Hepatic stellate cell (primary cell): ENCODE measurements at regions not wholly inside any gene's neighbourhood (a gene's known extent, or its start where the extent isn't known, plus 50 kb on each side); places are given as distances from the start of the nearest gene placed in this dataset.

Experiments
- DNase-seq: peaks from one replicate; pipeline ENCODE4 v3.0.0; 2011; ENCODE audit warnings: low spot score

DNA sequence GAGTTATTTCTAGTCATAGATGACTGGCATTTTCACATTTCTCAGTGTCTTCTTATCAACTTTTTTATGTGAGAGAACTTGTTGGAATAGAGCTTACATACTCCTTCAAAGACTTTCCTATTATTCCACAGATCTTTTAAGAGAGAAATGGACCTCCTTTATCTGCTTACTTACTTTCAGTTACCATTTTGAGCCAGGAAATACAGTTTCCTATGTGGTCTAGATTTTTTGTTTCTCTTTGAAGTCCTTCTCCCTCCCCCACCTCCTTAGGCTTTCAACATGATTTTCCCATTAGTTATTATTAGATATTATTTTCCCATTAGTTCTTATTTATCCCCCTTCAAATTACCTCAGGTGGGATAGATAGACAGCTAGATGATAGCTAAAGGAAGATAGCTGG is 289.1 kb upstream of the ITGA1 start:
- no peak for DNase-seq

DNA sequence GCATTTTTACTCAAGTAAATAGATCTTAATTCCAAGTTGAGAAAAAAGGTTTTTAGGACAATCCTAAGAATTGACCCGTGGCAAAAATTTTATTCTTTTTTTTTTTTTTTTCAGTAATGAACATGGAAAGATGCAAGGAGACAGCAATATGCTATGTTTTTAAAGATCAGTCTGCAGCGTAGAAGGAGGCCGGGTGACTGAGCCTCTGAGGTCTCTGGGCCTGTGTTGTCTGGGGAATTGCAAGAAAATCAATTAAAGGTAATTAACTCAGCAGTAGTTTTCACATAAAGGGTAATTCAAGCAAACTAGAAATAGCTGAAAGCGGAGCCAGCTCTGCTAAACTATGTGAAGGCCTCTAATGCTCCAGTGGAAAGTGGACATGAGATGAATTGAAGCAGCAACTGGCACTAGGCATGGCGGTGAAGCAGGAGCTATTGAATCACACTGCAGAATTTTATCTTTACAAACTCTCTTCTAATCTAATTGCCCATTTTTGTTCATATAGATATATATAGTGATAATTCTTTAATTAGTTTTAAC is 285.2 kb upstream of the ITGA1 start:
- DNase-seq = no peak

DNA sequence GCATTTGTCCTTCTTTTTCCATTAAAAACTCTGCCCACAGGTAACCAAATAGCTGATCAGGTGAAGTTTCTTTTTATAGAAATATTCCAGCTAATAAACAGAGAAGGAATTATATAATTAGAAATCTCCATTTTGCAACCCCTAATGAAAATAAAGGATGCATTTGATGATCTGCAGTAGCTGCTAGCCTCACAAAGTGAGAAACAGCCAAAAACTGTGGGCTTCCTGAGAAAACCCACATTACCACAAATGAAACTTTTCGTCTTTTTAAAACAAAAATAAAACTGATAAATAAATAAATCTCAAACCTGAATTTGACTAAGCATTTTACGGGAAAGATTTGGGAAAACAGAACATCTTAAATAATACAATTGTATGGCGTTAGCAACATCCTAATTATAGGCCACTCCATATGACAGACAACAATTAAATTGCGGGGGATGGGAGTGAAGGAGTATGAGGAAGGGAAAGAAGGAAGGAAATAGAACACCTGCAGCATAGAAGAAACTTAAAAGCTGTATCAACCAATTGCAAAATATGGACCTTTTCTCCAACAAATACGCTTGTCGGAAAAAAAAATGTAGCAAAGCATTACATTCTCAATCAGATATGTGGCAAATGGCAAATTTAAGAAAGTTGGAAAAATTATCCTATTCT is 283.0 kb upstream of the ITGA1 start:
- no peak for DNase-seq

DNA sequence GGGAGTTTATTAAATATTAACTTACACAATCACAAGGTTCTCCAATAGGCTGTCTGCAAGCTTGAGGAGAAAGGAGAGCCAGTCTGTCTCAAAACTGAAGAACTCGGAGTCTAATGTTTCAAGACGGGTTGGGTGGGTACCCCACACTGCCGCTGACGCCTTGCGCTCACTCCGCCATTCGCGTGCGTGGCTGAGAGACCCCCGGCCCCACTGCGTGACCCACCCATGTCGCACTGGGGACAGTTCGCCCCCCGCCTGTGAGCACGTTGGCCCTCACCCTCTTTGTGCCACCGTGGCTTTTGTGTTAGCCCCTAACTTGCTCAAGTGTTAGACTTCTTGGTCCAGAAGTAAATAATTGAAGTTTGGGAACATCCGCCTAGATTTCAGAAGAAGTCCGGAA is 270.0 kb upstream of the ITGA1 start:
- no peak for DNase-seq

- DNase-seq = no peak
These were observed 267.5 kb upstream of the ITGA1 start for GRCh38 chr5:52520171-52520570.

- DNase-seq = no peak
These were observed 266.5 kb upstream of the ITGA1 start for GRCh38 chr5:52521236-52521635.

DNA sequence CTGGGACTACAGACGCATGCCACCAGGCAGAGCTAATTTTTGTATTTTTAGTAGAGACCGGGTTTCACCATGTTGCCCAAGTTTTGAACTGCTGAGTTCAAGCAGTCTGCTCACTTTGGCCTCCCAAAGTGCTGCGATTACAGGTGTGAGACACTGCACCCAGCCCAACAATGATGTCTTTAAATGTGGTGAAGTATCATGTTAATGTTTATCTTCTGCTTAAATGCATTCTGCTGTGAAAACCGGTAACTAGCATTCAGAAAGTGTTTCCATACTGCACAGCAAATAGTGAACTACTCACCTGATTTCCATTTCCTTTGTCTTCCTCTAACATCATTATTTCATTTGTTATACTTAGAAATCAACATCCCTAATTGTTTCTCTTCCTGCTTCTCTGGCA is 264.0 kb upstream of the ITGA1 start:
- no peak for DNase-seq

DNA sequence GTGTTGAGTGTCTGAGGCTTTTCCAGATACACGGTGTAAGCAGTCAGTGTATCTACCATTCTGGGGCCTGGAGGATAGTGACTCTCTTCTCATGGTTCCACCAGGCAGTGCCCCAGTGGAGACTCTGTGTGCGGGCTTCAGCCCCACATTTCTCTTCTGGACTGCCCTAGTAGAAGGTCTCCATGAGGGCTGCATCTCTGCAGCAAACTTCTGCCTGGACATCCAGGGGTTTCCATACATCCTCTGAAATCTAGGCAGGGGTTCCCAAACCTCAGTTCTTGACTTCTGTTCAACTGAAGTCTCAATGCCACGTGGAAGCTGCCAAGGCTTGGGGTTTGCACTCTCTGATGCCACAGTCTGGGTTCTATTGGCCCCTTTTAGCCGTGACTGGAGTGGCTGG is 256.6 kb upstream of the ITGA1 start:
- DNase-seq = no peak

DNA sequence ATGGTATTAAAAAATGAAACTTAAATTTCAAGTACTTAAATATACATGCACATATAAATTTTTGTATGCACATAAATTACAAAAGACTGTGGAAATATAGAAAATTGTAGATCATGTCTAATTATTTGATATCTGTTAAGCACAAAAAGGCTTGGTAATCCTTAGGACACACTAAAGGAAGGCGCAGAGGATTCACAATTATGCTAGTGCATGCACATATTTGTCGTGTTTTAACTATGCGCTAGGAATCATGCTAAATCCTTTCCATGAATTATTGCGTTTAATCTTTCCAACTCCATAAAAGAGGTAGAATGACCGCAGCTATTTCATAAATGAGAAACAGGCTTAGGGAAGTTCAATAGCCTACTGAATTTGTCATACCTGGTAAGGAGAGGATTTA is 244.1 kb upstream of the ITGA1 start:
- no peak for DNase-seq

- DNase-seq = no peak
These were observed 243.0 kb upstream of the ITGA1 start for GRCh38 chr5:52544738-52545137.

DNA sequence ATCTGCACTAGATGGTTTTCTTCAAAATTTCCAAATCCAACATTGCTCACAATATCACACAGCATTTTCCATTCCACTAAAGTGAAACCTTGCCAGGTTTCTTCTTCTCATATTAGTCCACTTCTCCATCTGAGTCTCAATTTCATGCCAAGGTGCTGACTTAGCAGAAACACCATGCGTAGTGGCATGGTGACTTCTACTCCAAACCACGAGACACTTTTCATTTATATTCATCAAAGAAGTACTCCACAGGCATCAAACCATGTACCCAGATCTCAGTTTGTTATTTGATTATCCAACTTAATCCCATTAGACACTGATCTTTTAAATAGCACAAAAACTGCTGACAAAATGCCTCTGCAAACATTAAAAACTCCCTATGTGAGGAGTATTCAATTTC is 233.4 kb upstream of the ITGA1 start:
- no peak for DNase-seq

DNA sequence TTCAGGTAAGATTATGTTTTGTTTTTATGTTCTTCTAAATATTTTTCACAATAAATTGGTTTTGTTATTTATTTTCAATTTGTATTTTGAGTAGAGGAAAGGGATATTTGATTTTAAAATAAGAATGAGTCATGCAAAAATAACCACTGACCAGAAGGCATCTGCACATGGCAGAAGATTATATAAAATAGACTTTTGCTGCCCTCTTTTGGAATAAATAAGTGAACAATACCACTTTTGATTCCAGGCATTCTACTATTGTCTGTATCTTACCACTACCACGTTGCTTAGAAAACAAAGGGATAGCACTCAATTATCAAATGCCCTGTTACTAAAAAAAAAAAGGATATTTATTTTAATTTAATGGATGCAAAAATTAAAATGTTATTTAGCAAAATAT is 227.3 kb upstream of the ITGA1 start:
- no peak for DNase-seq

DNA sequence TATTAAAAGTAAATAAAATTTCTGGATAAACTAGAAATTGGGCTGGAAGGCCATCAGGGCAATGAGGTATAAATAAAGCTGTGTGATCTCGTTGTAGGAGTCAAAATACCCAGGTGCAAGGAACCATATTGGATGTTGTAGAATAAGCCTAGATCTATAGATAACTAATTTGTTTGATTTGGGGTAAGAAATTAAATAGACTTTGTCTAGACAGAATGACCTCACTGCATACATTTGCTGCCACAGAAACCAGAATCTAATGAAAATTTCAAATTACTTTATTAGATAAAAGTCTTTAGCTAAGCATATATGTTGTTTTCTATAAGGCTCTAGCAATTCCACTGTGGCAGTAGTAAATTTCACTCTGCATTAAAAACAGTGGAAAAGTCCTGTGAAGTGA is 225.2 kb upstream of the ITGA1 start:
- DNase-seq = no peak

DNA sequence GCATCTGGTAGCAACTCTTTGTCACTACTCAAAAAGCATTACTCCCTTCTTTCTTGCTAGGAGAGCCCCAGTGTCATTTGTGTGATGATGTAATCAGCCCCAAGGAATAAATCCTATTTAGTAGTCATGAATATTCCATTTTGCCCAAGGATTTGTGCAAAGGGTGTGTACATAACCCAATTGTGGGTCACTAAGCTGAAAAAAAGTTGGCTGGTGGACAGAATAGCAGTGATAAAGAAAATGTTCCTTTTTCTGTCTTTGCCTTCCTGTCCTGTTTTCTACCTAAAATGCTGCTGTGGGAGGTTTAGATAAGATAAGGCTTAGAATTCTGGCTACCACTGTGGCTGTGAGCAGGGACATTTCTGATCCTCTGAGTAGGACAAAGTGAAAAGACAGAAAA is 223.1 kb upstream of the ITGA1 start:
- no peak for DNase-seq

- no peak for DNase-seq
These were observed 210.2 kb upstream of the ITGA1 start for GRCh38 chr5:52577546-52577945.

DNA sequence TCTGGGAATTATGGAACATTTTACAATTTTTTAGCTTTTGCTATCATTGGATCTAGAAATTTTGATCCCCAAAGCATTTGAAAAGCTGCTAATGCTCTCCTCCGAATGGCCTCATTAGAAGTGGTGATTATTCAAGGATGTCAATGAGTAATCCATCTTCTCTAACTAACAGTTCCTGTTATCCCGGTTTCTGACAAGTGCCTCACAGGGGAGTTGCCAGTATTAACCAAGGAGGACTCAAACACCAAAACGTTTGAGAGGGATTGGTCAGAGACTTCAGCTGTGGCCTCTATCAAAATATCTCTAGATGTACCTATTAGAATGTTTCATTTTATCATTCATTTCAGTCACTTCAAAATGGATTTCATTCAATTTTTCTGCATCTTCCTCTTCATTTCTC is 208.3 kb upstream of the ITGA1 start:
- no peak for DNase-seq

DNA sequence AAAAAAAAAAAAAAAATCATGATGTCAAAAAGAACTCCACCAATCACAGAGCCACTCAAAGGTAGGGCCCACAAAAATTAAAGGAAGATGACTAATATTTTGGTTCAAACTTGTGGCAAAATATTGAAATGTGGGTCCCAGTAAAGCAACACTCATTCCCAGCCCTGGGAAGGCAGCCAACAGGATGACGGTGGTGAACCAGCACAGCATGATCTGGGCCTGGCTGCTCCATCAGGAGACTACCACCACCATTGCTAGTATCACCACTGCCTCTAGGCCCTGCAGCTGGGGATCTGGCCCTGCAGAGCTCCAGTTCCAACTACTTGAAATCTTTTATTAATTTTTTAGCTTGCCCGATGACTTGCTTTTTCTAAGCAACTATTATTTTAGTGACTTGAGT is 206.8 kb upstream of the ITGA1 start:
- DNase-seq = no peak

DNA sequence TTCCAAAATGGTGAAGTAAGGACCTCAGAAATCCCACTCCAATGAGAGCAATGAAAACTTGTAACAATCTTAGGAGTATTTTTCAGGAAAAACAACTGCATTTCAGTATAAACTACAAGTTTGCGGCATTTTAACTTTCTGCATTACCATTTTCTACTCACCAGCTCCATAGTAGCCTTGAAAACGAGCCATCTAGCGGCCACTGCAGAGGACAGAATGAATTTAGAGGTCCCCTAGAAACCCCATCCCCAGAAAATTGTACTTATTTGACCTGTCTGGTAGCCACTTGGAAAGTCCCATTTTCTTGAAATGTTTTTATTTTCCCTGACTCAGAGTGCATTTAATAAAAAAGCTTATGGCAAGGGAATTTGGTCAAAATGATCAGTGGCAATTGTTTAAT is 205.4 kb upstream of the ITGA1 start:
- no peak for DNase-seq

DNA sequence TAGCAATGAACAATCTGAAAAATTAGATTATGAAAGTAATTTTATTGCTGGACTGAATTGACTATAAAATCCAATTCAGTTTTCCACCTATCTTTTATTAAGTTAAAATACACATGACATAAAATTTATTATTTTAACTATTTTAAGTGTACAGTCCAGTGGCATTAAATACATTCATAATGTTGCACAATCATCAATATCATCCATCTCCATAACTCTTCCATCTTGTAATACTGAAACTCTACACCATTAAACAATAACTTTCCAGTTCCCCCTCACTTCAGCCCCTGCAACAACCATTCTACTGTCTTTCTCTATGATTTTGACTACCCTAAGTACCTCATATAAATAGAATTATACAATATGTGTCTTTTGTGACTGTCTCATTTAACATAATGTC is 200.6 kb upstream of the ITGA1 start:
- DNase-seq = no peak

DNA sequence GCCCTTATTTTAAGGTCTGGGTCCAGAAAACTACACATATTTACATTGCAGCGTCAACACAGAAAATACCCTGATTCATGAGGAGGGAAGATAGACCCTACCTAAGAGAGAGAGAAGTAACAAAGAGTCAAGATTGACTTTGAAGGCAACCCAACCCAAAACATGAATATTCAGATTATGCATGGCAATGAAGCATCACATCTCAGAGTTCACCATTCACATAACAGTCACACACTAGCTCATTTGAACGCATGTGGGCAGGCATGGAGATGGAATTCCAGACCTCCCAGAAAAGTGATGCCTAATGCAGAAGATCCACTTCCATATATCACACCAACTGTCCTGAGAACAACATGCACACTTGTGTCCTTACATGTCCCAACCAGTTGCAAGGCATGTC is 190.1 kb upstream of the ITGA1 start:
- no peak for DNase-seq

DNA sequence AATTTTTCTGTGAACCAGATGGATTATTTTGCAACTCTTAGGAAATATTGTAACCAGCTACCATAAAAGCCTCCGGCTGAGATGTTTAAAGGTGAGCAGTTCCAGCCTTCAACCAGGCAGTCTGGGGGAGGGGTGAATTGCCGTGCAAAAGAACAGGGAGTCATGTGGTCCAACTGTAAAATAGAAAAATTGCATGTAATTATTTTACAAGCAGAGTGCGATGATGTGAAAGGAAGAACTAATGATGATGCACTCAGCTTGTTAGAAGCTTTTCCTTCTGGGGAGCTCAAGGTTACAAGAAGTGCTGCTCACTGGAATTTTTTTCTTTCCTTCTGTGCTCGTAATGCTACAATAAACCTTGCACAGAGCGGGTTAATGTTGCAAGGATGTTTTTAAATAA is 188.7 kb upstream of the ITGA1 start:
- no peak for DNase-seq

GRCh38 chr5:52603778-52604554 is 183.8 kb upstream of the ITGA1 start:
- DNase-seq = no peak
